ENCODE measurements at regions not wholly inside any gene's neighbourhood (a gene's known extent, or its start where the extent isn't known, plus 50 kb on each side); places are given as distances from the start of the nearest gene placed in this dataset.

GRCh38 chr11:41935795-41936194 is 476.3 kb upstream of the LRRC4C start:
- TF ChIP-seq, protein P1, sequence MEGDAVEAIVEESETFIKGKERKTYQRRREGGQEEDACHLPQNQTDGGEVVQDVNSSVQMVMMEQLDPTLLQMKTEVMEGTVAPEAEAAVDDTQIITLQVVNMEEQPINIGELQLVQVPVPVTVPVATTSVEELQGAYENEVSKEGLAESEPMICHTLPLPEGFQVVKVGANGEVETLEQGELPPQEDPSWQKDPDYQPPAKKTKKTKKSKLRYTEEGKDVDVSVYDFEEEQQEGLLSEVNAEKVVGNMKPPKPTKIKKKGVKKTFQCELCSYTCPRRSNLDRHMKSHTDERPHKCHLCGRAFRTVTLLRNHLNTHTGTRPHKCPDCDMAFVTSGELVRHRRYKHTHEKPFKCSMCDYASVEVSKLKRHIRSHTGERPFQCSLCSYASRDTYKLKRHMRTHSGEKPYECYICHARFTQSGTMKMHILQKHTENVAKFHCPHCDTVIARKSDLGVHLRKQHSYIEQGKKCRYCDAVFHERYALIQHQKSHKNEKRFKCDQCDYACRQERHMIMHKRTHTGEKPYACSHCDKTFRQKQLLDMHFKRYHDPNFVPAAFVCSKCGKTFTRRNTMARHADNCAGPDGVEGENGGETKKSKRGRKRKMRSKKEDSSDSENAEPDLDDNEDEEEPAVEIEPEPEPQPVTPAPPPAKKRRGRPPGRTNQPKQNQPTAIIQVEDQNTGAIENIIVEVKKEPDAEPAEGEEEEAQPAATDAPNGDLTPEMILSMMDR (IDR thresholded peaks at IDR 0.05), result no peak
- no peak for TF ChIP-seq POLR2A (IDR thresholded peaks at IDR 0.05)
